ENCODE measurements at regions not wholly inside any gene's neighbourhood (a gene's known extent, or its start where the extent isn't known, plus 50 kb on each side); places are given as distances from the start of the nearest gene placed in this dataset.
A peak's percentile ranks its signal among the peaks of the same experiment; 100 is the strongest.

- H3K27me3 ChIP-seq (ENCODE audit: control insufficient read depth, insufficient read depth, low read length), result no peaks in the 10 kb centered on the region
- H3K4me3 ChIP-seq (ENCODE audit: low read length), result no peak overlapping the region
- H3K9me3 ChIP-seq (replicated peaks; ENCODE audit: low read length), result no peaks in the 10 kb centered on the region
- H3K4me1 ChIP-seq (ENCODE audit: control insufficient read depth, insufficient read depth, low read length), result no peaks in the 10 kb centered on the region
- no peaks in the 10 kb centered on the region for H3K36me3 ChIP-seq (ENCODE audit: insufficient read depth, low read length)
- H3K4me2 ChIP-seq (ENCODE audit: low read length), result no peak overlapping the region
- H3K9ac ChIP-seq (ENCODE audit: low read depth, low read length), result no peak overlapping the region
Measured at GRCh38 chr15:61680260-61681037, 379.8 kb downstream of the VPS13C start.

DNA sequence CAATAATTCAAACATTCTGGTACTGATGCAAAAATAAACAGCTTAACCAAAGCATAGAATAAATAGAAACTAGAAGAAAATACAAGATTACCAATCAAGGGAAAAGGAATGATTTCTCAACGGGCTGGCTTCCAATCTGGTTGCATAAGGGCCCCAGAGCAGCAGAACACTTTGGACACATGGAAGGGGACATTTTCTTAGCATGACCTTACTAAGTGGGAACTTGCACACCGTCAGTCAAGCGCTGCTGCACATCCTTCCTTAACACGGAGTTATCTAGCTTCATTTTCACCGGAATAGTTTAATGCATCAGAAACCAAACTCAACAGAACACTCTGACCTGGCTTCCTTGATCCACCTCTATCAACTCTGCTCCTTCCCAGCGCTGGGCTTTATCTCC, 388.5 kb downstream of the VPS13C start:
- Histone ChIP-seq H3K36me3 (ENCODE audit: insufficient read depth, low read length) (no peaks in the 10 kb centered on the region), H3K9me3 (replicated peaks; ENCODE audit: low read length) (no peaks in the 10 kb centered on the region), H3K9ac (ENCODE audit: low read depth, low read length) (no peak overlapping the region), H3K4me2 (ENCODE audit: low read length) (no peak overlapping the region), H3K4me1 (ENCODE audit: control insufficient read depth, insufficient read depth, low read length) (no peaks in the 10 kb centered on the region), H3K27me3 (ENCODE audit: control insufficient read depth, insufficient read depth, low read length) (no peaks in the 10 kb centered on the region), H3K4me3 (ENCODE audit: low read length) (no peak overlapping the region)

DNA sequence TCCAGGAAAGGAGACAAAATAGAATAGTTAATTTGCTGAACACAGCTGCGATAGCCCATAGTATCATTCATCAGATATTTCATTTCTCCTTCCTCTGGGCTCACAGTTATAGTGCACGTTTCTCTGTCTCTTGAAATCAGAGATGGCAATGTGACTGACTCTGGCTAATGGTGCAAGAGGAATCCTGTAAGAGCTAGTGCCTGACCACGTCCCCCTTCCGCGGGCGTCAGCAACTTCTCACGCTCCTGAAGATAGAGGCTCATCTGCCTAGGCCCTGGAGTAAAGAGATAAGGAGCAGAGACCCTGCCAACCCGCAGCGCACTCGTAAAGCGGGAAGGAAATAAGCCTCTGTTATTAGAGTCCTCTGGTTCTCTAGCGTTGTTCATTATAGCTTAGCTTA, 391.8 kb downstream of the VPS13C start:
- no peaks in the 10 kb centered on the region for H3K4me1 ChIP-seq (ENCODE audit: control insufficient read depth, insufficient read depth, low read length)
- no peaks in the 10 kb centered on the region for H3K9me3 ChIP-seq (replicated peaks; ENCODE audit: low read length)
- H3K36me3 ChIP-seq (ENCODE audit: insufficient read depth, low read length), result no peaks in the 10 kb centered on the region
- H3K4me3 ChIP-seq (ENCODE audit: low read length), result no peak overlapping the region
- H3K4me2 ChIP-seq (ENCODE audit: low read length), result no peak overlapping the region
- no peak overlapping the region for H3K9ac ChIP-seq (ENCODE audit: low read depth, low read length)
- H3K27me3 ChIP-seq (ENCODE audit: control insufficient read depth, insufficient read depth, low read length), result no peaks in the 10 kb centered on the region

DNA sequence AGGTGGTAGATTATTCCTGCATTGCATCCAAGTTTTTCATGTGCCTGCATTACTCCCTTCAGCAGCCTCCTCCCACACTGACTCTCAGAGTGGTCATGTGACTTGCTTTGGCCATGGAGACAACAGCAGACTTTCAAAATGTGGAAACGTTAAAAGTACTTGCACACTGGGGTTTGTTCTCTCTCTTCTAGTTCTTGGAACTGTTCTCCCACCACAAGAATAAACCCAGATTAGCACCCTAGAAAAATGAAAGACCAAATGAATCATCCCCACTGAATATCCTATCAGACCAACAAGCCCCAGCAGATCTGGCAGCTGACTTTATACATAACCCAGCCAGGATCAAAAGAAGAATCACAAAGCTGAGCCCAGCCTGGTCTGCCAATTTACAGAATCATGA, 398.5 kb downstream of the VPS13C start:
- Histone ChIP-seq H3K4me3 (ENCODE audit: low read length) (no peak overlapping the region), H3K9ac (ENCODE audit: low read depth, low read length) (no peak overlapping the region), H3K36me3 (ENCODE audit: insufficient read depth, low read length) (no peaks in the 10 kb centered on the region), H3K27me3 (ENCODE audit: control insufficient read depth, insufficient read depth, low read length) (no peaks in the 10 kb centered on the region), H3K4me1 (ENCODE audit: control insufficient read depth, insufficient read depth, low read length) (peaks cover 30% of the 10 kb centered on the region), H3K4me2 (ENCODE audit: low read length) (no peak overlapping the region), H3K9me3 (replicated peaks; ENCODE audit: low read length) (no peaks in the 10 kb centered on the region)

DNA sequence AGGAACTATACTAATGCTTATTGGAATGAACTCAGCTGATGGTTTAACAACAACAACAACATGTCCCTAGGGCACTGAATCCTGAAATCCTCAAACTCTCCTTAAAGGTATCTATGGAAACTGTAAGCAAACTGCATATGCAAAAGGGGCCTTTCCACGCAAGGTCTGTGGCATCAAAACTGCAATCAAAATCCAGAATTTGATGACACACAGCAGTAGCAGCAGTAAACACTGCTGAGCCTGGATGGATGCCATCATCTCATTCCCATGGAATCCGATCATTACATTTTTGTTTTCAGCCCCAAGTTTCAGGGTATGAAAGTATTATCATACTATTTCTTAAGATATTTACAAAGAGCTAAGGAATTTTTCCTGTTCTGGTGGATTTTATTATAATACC, 399.7 kb downstream of the VPS13C start:
- Histone ChIP-seq H3K27me3 (ENCODE audit: control insufficient read depth, insufficient read depth, low read length) (no peaks in the 10 kb centered on the region), H3K4me2 (ENCODE audit: low read length) (peak overlapping the region; percentile 62), H3K36me3 (ENCODE audit: insufficient read depth, low read length) (no peaks in the 10 kb centered on the region), H3K9me3 (replicated peaks; ENCODE audit: low read length) (no peaks in the 10 kb centered on the region), H3K4me1 (ENCODE audit: control insufficient read depth, insufficient read depth, low read length) (peaks cover 30% of the 10 kb centered on the region), H3K4me3 (ENCODE audit: low read length) (no peak overlapping the region), H3K9ac (ENCODE audit: low read depth, low read length) (peak overlapping the region; percentile 64)

GRCh38 chr15:61659566-61660190, 400.6 kb downstream of the VPS13C start:
- Histone ChIP-seq H3K4me1 (ENCODE audit: control insufficient read depth, insufficient read depth, low read length) (peaks cover 30% of the 10 kb centered on the region), H3K27me3 (ENCODE audit: control insufficient read depth, insufficient read depth, low read length) (no peaks in the 10 kb centered on the region), H3K9ac (ENCODE audit: low read depth, low read length) (peak overlapping the region; percentile 64), H3K9me3 (replicated peaks; ENCODE audit: low read length) (no peaks in the 10 kb centered on the region), H3K36me3 (ENCODE audit: insufficient read depth, low read length) (no peaks in the 10 kb centered on the region), H3K4me3 (ENCODE audit: low read length) (no peak overlapping the region), H3K4me2 (ENCODE audit: low read length) (peak overlapping the region; percentile 62)

DNA sequence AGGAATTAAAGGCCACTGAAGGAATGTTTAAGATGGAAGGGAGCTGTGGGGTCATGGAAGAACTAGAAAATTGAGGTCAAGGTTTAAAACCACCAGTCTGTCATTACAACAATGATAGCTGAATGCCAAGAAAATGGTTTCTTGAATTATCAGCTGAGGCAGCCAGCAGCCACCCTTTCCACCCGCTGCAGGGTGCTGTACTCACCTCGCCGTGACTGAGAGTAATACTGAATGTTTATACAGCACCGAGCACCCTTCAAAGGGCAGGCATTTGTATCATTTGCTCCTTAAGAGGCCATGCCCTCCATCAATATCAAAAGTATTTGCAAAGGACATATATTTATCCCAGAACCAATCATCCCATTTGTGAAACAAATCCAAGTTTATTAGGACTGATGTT, 402.8 kb downstream of the VPS13C start:
- Histone ChIP-seq H3K9ac (ENCODE audit: low read depth, low read length) (no peak overlapping the region), H3K9me3 (replicated peaks; ENCODE audit: low read length) (no peaks in the 10 kb centered on the region), H3K27me3 (ENCODE audit: control insufficient read depth, insufficient read depth, low read length) (no peaks in the 10 kb centered on the region), H3K4me1 (ENCODE audit: control insufficient read depth, insufficient read depth, low read length) (peaks cover 30% of the 10 kb centered on the region), H3K4me2 (ENCODE audit: low read length) (no peak overlapping the region), H3K4me3 (ENCODE audit: low read length) (no peak overlapping the region), H3K36me3 (ENCODE audit: insufficient read depth, low read length) (no peaks in the 10 kb centered on the region)

- Histone ChIP-seq H3K4me1 (ENCODE audit: control insufficient read depth, insufficient read depth, low read length) (peaks cover 24% of the 10 kb centered on the region), H3K4me3 (ENCODE audit: low read length) (no peak overlapping the region), H3K36me3 (ENCODE audit: insufficient read depth, low read length) (no peaks in the 10 kb centered on the region)
Measured at GRCh38 chr15:61656391-61656790, 403.9 kb downstream of the VPS13C start.

GRCh38 chr15:61655881-61656280, 404.4 kb downstream of the VPS13C start:
- H3K9me3 ChIP-seq (replicated peaks; ENCODE audit: low read length), result no peaks in the 10 kb centered on the region
- H3K4me3 ChIP-seq (ENCODE audit: low read length), result no peak overlapping the region
- no peaks in the 10 kb centered on the region for H3K36me3 ChIP-seq (ENCODE audit: insufficient read depth, low read length)
- H3K4me2 ChIP-seq (ENCODE audit: low read length), result no peak overlapping the region
- H3K27me3 ChIP-seq (ENCODE audit: control insufficient read depth, insufficient read depth, low read length), result no peaks in the 10 kb centered on the region
- H3K9ac ChIP-seq (ENCODE audit: low read depth, low read length), result no peak overlapping the region
- peaks cover 19% of the 10 kb centered on the region for H3K4me1 ChIP-seq (ENCODE audit: control insufficient read depth, insufficient read depth, low read length)

More at GRCh38 chr15:61656391-61656790, 403.9 kb downstream of the VPS13C start:
- H3K4me2 ChIP-seq (ENCODE audit: low read length), result no peak overlapping the region
- no peaks in the 10 kb centered on the region for H3K9me3 ChIP-seq (replicated peaks; ENCODE audit: low read length)
- no peaks in the 10 kb centered on the region for H3K27me3 ChIP-seq (ENCODE audit: control insufficient read depth, insufficient read depth, low read length)
- H3K9ac ChIP-seq (ENCODE audit: low read depth, low read length), result no peak overlapping the region

GRCh38 chr15:61654918-61655317, 405.3 kb downstream of the VPS13C start:
- no peaks in the 10 kb centered on the region for H3K36me3 ChIP-seq (ENCODE audit: insufficient read depth, low read length)
- no peak overlapping the region for H3K4me2 ChIP-seq (ENCODE audit: low read length)
- H3K9ac ChIP-seq (ENCODE audit: low read depth, low read length), result no peak overlapping the region
- no peaks in the 10 kb centered on the region for H3K9me3 ChIP-seq (replicated peaks; ENCODE audit: low read length)
- no peak overlapping the region for H3K4me3 ChIP-seq (ENCODE audit: low read length)
- H3K27me3 ChIP-seq (ENCODE audit: control insufficient read depth, insufficient read depth, low read length), result no peaks in the 10 kb centered on the region
- peaks cover 10% of the 10 kb centered on the region for H3K4me1 ChIP-seq (ENCODE audit: control insufficient read depth, insufficient read depth, low read length)

DNA sequence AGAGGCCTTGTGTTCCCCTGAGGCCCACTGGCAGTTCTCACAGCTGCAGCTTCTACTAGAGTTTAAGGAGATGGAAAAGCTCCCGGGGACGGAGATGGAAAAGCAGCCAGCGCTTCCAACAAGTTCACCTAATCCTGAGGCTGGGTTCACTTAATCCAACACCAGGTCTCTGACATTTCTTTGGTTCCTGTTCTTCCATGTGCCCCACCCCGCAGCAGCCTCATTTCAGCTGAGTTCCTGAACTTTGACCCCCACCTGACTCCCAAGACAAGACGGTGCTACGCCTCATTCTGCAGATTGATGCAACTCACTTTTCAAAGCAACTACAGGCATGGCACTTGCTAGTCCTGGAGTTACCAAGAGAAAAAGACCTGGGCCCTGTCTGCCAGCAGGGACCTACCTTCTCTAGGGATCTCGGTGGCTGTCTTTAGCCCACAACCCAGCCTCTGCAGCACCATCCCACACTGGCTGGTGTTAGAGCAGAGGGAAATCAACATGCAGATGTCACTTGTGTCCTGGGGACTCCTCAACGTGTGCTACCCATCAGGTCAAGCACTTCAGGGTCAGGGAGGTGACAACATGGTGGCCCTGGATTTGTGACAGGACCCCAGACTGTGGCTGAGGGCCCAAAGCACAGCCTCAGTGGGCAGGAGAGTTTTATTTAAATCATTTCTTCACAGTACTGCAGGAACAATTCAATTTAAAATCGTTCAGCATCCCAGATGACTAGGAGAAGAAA, 406.1 kb downstream of the VPS13C start:
- no peak overlapping the region for H3K4me2 ChIP-seq (ENCODE audit: low read length)
- H3K4me3 ChIP-seq (ENCODE audit: low read length), result no peak overlapping the region
- no peaks in the 10 kb centered on the region for H3K9me3 ChIP-seq (replicated peaks; ENCODE audit: low read length)
- H3K9ac ChIP-seq (ENCODE audit: low read depth, low read length), result no peak overlapping the region
- H3K36me3 ChIP-seq (ENCODE audit: insufficient read depth, low read length), result no peaks in the 10 kb centered on the region
- H3K4me1 ChIP-seq (ENCODE audit: control insufficient read depth, insufficient read depth, low read length), result peaks cover 3% of the 10 kb centered on the region
- H3K27me3 ChIP-seq (ENCODE audit: control insufficient read depth, insufficient read depth, low read length), result no peaks in the 10 kb centered on the region
